ENCODE measurements at regions not wholly inside any gene's neighbourhood (a gene's known extent, or its start where the extent isn't known, plus 50 kb on each side); places are given as distances from the start of the nearest gene placed in this dataset.

GRCh38 chr6:109235481-109236038 lies 140.3 kb downstream of the CEP57L1 start:
- DNase-seq (no peak), ATAC-seq (no peak)
- Histone ChIP-seq H3K9me3 (no peaks in the 10 kb centered on the region), H3K4me1 (no peaks in the 10 kb centered on the region), H3K27me3 (no peaks in the 10 kb centered on the region), H3K4me3 (no peak overlapping the region), H3K27ac (no peak overlapping the region), H3K36me3 (no peaks in the 10 kb centered on the region)
- 85% methylated on average over 2 of the region's 3 CpGs for WGBS (ENCODE audit: insufficient coverage, low coverage, low lambda C conversion rate, missing lambda C conversion rate)
- TF ChIP-seq, protein P1, sequence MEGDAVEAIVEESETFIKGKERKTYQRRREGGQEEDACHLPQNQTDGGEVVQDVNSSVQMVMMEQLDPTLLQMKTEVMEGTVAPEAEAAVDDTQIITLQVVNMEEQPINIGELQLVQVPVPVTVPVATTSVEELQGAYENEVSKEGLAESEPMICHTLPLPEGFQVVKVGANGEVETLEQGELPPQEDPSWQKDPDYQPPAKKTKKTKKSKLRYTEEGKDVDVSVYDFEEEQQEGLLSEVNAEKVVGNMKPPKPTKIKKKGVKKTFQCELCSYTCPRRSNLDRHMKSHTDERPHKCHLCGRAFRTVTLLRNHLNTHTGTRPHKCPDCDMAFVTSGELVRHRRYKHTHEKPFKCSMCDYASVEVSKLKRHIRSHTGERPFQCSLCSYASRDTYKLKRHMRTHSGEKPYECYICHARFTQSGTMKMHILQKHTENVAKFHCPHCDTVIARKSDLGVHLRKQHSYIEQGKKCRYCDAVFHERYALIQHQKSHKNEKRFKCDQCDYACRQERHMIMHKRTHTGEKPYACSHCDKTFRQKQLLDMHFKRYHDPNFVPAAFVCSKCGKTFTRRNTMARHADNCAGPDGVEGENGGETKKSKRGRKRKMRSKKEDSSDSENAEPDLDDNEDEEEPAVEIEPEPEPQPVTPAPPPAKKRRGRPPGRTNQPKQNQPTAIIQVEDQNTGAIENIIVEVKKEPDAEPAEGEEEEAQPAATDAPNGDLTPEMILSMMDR (IDR thresholded peaks at IDR 0.05) = no peak
- no peak for TF ChIP-seq POLR2A (IDR thresholded peaks at IDR 0.05)
- intact Hi-C loops (cut with DNase I) = no loop called here

DNA sequence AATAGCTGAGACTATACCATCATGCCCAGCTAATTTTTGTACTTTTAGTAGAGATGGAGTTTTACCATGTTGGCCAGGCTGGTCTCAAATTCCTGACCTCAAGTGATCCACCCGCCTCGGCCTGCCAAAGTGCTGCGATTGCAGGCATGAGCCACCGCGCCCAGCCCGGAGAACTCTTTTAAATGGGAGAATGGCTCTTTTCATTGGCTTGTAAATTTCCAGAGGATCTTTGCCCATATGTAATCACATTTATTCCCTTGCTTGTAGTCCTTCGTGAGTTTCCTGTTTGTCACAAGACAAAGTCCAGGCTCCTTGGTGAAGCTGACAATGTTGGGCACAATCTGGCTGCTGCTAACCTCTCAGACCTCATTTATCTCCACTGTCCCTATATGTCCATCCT lies 135.1 kb downstream of the CEP57L1 start:
- DNase-seq (no peak), ATAC-seq (no peak)
- Histone ChIP-seq H3K27me3 (no peaks in the 10 kb centered on the region), H3K9me3 (no peaks in the 10 kb centered on the region), H3K27ac (no peak overlapping the region), H3K4me3 (no peak overlapping the region), H3K4me1 (no peaks in the 10 kb centered on the region), H3K36me3 (no peaks in the 10 kb centered on the region)
- TF ChIP-seq, protein P1 (IDR thresholded peaks at IDR 0.05) = no peak
- intact Hi-C loops (cut with DNase I) = no loop called here
- WGBS (ENCODE audit: insufficient coverage, low coverage, low lambda C conversion rate, missing lambda C conversion rate) = 83% methylated on average over 1 of the region's 7 CpGs

GRCh38 chr6:109229536-109229935 lies 134.2 kb downstream of the CEP57L1 start:
- 74% methylated on average over 4 of the region's 4 CpGs for WGBS (ENCODE audit: insufficient coverage, low coverage, low lambda C conversion rate, missing lambda C conversion rate)
- H3K4me1 ChIP-seq = no peaks in the 10 kb centered on the region
- H3K27me3 ChIP-seq = no peaks in the 10 kb centered on the region
- intact Hi-C loops (cut with DNase I) = no loop called here
- H3K9me3 ChIP-seq = no peaks in the 10 kb centered on the region
- no peak overlapping the region for H3K4me3 ChIP-seq
- H3K36me3 ChIP-seq = no peaks in the 10 kb centered on the region
- no peak overlapping the region for H3K27ac ChIP-seq
- DNase-seq (no peak), ATAC-seq (no peak)
- no peak for TF ChIP-seq POLR2A (IDR thresholded peaks at IDR 0.05)
- TF ChIP-seq, protein P1 (IDR thresholded peaks at IDR 0.05) = no peak

- Histone ChIP-seq H3K4me3 (no peak overlapping the region), H3K9me3 (no peaks in the 10 kb centered on the region), H3K4me1 (no peaks in the 10 kb centered on the region), H3K36me3 (no peaks in the 10 kb centered on the region), H3K27ac (no peak overlapping the region), H3K27me3 (no peaks in the 10 kb centered on the region)
- intact Hi-C loops (cut with DNase I) = no loop called here
- ATAC-seq (no peak), DNase-seq (no peak)
- TF ChIP-seq POLR2A (IDR thresholded peaks at IDR 0.05) = no peak
- TF ChIP-seq, protein P1 (IDR thresholded peaks at IDR 0.05) = no peak
Observed at GRCh38 chr6:109227646-109228045, 132.3 kb downstream of the CEP57L1 start.

DNA sequence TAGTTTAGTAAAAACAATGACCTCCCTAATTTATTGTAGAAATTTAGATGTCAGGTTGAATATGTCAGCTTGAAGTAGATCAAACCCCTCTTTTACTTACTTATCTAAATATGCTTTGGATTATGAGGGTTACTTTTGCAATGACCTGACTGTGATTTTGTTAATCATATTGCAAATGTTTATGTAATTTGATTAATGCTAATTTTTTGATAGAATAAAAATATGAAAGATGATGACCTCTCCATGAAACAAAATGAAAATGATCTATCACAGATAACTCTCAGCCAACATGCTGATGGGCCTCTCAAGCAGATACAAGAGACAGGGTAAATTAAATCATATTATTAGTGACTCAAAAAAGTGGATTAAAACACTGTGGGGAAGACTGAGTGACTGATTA lies 131.0 kb downstream of the CEP57L1 start:
- no peaks in the 10 kb centered on the region for H3K36me3 ChIP-seq
- ATAC-seq (no peak), DNase-seq (no peak)
- no peak overlapping the region for H3K27ac ChIP-seq
- TF ChIP-seq, protein P1 (IDR thresholded peaks at IDR 0.05) = no peak
- TF ChIP-seq POLR2A (IDR thresholded peaks at IDR 0.05) = no peak
- intact Hi-C loops (cut with DNase I) = no loop called here
- no peaks in the 10 kb centered on the region for H3K9me3 ChIP-seq
- no peaks in the 10 kb centered on the region for H3K4me1 ChIP-seq
- no peak overlapping the region for H3K4me3 ChIP-seq
- no peaks in the 10 kb centered on the region for H3K27me3 ChIP-seq
